Inferior parietal cortex (tissue), 1 donor: ENCODE measurements at regions not wholly inside any gene's neighbourhood (a gene's known extent, or its start where the extent isn't known, plus 50 kb on each side); places are given as distances from the start of the nearest gene placed in this dataset.

Source experiments
- DNase-seq: peaks from one replicate; pipeline ENCODE4 v3.0.0-alpha.2; 2016; ENCODE audit errors: extremely low spot score

DNA sequence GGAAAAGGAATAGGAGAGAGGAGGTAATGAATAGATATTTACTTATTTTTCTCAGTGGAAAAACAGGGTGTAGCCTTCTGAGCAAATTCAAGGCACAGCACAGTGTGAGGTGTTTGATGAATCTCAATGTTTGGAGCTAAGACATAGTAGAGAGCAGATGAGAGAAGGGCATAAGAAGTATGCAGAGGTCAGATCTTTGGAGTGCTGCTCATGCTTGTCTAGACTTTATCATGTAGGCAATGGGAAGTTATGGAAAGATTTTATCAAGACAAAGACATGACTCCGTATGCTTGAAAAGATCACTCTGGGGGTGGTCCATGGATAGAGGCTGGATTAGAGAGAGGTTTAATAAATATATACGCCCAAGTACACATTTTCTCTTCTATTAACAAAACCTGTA lies 217.0 kb upstream of the CNR1 start:
- DNase-seq = no peak

- DNase-seq = no peak
Observed at GRCh38 chr6:88381289-88381642, 215.1 kb upstream of the CNR1 start.

DNA sequence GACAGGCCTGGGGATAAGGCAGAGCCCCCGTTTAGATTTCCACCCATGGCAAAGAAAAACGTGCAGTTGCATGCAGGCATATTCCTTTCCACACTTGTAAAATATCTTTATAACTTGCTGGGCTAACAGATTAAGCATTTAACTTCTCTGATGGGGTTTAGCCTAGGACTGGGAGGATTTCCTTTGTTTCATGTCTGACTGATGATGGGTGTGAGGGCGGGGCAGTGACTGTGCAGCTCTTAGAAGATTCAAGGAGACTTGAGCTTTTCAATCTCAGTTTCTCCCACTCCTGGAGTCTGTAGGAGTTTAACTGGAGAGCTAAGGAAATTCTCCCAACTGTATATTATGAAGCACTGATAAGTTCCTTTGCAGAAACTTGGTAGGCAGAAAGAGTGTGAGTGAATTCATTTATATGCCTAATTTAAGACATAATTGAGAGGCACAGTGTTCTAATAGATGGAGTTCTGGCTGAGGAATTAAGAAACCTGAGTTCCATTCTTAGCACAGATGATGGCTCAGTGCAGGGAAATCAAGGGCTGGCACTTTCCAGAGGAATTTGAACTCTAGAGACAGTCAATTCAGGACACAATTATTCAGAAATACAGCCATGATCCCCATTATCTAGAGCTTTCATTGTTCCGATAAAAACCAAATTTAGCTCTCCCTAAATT lies 214.6 kb upstream of the CNR1 start:
- DNase-seq = peak; percentile 28

DNA sequence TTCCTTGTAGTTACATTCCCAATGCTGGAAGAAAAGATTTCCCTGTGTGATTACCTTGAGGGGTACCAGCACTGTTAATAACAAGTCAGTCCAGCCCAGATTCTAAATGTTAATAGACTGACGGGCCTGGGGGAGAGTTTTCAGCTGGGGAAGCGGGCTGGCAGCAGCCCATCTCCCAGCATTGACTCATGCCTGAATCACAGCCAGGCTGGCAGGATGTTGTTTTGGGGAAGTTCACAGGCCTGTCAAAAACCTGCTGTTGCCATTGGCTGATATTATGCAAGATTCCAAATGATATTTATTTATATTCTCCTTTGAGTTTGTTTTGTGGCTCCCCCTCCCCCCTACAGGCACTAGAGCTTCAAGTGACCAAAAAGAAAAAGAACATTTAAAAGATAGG lies 213.9 kb upstream of the CNR1 start:
- peak; percentile 29 for DNase-seq

DNA sequence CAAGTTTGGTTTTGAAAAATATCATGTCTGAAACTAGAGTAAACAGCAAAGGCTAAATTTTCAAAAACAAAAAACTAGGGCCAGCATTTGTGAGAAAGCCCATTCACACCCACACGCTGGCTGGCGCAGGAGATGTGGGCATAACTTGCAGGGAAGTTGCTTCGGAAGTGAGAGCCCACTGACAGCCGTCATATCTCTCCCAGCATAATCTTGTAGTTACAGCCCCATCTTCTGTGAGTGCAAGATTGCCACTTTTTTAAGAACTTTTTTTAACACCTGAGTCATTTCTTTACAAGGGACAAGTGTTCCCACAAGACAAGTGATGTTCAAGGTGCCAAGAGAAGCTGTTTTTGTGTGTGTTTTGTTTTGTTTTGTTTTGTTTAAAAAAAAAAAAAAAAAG lies 212.5 kb upstream of the CNR1 start:
- peak; percentile 17 for DNase-seq

GRCh38 chr6:88377976-88378568 lies 211.9 kb upstream of the CNR1 start:
- DNase-seq = peak; percentile 13

GRCh38 chr6:88376768-88377387 lies 210.7 kb upstream of the CNR1 start:
- DNase-seq = no peak

DNA sequence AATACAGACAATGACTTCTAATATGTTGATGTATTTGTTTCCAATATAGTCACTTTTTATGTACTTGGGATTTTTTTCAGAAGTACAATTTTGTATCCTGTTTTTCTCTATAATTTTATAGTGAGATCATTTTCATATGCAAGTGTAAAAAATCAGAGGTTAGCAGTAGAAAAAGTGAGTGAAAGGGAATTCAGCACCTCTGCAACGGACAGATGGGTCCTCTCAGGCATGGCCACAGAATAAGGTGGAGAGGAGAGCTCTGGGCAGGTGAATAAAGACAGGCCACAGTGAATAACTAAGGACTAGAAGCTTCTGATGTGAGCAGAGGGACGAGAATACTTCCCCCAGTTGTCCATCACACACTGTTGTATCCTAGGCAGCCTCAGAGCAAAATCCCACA lies 210.1 kb upstream of the CNR1 start:
- no peak for DNase-seq

- DNase-seq = no peak
Observed at GRCh38 chr6:88374553-88374952, 208.4 kb upstream of the CNR1 start.

GRCh38 chr6:88371480-88371879 lies 205.3 kb upstream of the CNR1 start:
- DNase-seq = no peak

DNA sequence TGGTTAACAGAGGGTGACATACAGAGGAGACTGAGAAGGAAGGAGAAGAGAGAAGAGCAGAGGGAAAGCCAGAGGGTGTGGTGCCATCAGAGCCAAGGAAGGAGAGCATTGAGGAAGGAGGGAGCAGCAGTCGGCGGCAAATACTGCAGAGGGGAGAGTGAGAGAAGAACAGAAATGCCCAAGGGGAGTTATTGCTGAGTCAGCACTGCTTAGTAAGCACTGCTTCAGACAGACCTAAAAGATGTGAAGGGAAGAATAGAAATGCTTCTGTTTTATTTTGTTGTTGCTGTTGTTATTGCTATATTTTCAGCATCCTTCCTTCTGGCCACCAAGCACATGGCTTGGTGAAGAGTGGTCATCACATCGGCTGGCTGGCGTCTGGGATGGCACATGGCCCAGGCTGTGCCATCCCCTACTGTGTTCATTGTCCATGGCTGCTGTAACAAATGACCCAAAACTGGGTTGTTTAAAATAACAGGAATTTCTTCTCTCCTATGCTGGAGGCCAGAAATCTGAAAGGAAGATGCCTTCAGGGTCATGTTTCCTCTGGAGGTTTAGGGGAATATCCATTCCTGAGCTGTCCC lies 204.1 kb upstream of the CNR1 start:
- no peak for DNase-seq

DNA sequence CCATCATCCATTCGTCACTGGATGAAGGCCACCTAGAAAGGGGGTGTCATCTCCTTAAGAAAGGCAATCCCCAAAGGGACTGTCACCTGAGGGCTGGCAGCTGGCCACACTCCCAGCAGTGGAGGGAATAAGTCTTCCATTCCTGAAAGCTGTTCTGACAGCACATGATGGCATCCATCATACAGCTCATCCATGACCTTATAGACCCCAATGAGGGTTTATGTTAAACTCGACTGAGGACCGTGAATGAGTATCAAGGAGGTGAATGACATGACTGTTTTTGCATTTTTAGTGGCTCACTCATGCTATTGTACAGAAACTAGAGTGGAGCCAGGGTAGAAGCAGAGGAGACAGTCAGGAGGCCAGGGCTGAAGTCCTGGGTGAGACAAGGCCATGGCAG lies 203.1 kb upstream of the CNR1 start:
- DNase-seq = no peak

- no peak for DNase-seq
Observed at GRCh38 chr6:88368071-88368787, 202.1 kb upstream of the CNR1 start.

DNA sequence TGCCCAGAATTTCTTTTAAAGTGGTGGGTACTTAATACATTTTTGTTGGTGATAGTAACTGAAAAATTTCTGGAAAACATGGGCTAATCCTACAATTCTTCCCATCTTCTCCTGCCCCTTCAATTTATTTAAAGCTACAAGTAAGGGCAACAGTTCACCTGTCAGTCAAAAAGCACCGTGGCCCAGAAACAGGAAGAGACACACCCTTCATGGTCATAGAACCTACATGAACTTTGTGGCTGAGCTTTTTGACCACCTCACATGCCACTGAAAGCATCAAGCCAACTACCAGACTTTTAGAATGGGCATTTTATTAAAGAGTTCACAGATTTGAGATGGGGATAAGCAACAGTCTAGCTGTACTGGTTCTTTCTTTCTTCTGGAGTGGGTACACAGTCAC lies 201.1 kb upstream of the CNR1 start:
- DNase-seq = no peak

GRCh38 chr6:88366672-88367071 lies 200.5 kb upstream of the CNR1 start:
- DNase-seq = no peak

DNA sequence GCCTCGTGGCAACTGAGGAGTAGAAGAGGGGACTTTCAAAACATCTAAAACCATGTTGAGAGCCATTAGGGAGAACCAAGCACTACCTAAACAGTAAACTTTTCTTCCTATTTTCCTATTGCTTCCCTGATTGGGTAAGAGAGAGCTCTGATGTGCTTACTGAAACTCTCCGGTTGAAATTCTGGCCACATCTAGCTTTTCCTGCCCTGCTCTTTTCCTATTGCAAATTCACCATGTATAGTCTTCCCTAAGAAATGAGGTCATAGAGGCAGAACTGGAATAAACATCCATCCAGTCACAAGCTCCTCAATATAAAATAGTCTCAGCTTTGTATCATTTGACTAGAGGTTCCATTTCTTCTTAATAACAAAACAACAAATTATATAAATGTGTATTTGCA lies 199.5 kb upstream of the CNR1 start:
- DNase-seq = no peak

GRCh38 chr6:88365230-88365629 lies 199.1 kb upstream of the CNR1 start:
- DNase-seq = no peak

DNA sequence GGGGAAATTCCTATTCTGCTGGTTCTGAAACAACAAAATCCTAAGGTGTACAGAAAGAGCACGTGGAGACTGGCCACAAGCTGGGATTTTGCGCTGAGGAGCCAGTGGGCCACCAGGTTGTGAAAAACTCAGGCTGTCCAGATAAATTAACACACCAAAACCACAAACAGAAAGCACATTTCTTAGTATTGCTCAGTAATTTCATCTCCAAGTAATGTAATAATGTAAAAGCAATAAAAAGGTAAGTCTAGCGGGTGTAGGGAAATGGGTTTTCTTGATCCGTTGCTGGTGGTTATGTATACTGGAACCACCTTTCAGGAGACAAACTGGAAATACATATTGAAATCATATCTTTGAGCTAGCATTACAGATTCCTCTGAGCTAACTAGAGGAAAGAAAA lies 195.6 kb upstream of the CNR1 start:
- no peak for DNase-seq

GRCh38 chr6:88361298-88361697 lies 195.2 kb upstream of the CNR1 start:
- no peak for DNase-seq

GRCh38 chr6:88360203-88360797 lies 194.2 kb upstream of the CNR1 start:
- DNase-seq = no peak

GRCh38 chr6:88359530-88360202 lies 193.5 kb upstream of the CNR1 start:
- no peak for DNase-seq

- DNase-seq = no peak
Observed at GRCh38 chr6:88358846-88359245, 192.7 kb upstream of the CNR1 start.
